GM18511 (cell line): ENCODE measurements at regions not wholly inside any gene's neighbourhood (a gene's known extent, or its start where the extent isn't known, plus 50 kb on each side); places are given as distances from the start of the nearest gene placed in this dataset.
"Not testable (repeated sequence)": the region's sequence is repeated elsewhere in the genome, so short reads cannot be mapped to it uniquely, and the experiment has no call there.

ENCODE experiments used
- ATAC-seq: cut with Tn5 transposase; IDR thresholded peaks from one replicate; pipeline ENCODE4 v1.9.1; 2021; ENCODE audit warnings: mild to moderate bottlenecking, moderate library complexity; ENCODE audit not compliant: unreplicated experiment

- no peak for ATAC-seq
Observed at GRCh38 chr10:28137907-28138880, 139.3 kb upstream of the ODAD2 start.

- ATAC-seq: no peak
Observed at GRCh38 chr10:28135258-28135657, 136.4 kb upstream of the ODAD2 start.

GRCh38 chr10:28130267-28130666, 131.4 kb upstream of the ODAD2 start:
- no peak for ATAC-seq

GRCh38 chr10:28127881-28128280, 129.0 kb upstream of the ODAD2 start:
- ATAC-seq: no peak

- ATAC-seq: no peak
Observed at GRCh38 chr10:28125701-28126100, 126.8 kb upstream of the ODAD2 start.

GRCh38 chr10:28120795-28121194, 121.9 kb upstream of the ODAD2 start:
- ATAC-seq: no peak

GRCh38 chr10:28120043-28120749, 121.3 kb upstream of the ODAD2 start:
- ATAC-seq: no peak

- ATAC-seq: no peak
Observed at GRCh38 chr10:28118985-28119628, 120.2 kb upstream of the ODAD2 start.

GRCh38 chr10:28113202-28113601, 114.3 kb upstream of the ODAD2 start:
- no peak for ATAC-seq

- ATAC-seq: no peak
Observed at GRCh38 chr10:28111712-28112111, 112.8 kb upstream of the ODAD2 start.

GRCh38 chr10:28105561-28105960, 106.7 kb upstream of the ODAD2 start:
- ATAC-seq: no peak

- ATAC-seq: no peak
Observed at GRCh38 chr10:28097633-28098032, 98.8 kb upstream of the ODAD2 start.

- no peak for ATAC-seq
Observed at GRCh38 chr10:28095791-28096378, 97.0 kb upstream of the ODAD2 start.

GRCh38 chr10:28094121-28094520, 95.2 kb upstream of the ODAD2 start:
- ATAC-seq: no peak

- no peak for ATAC-seq
Observed at GRCh38 chr10:28091913-28092312, 93.0 kb upstream of the ODAD2 start.

GRCh38 chr10:28090506-28090905, 91.6 kb upstream of the ODAD2 start:
- ATAC-seq: no peak

- ATAC-seq: no peak
Observed at GRCh38 chr10:28089467-28089866, 90.6 kb upstream of the ODAD2 start.

GRCh38 chr10:28087661-28088351, 88.9 kb upstream of the ODAD2 start:
- no peak for ATAC-seq

- ATAC-seq: not testable (repeated sequence)
Observed at GRCh38 chr10:28085760-28086159, 86.9 kb upstream of the ODAD2 start.

GRCh38 chr10:28082885-28083284, 84.0 kb upstream of the ODAD2 start:
- no peak for ATAC-seq

GRCh38 chr10:28082316-28082715, 83.4 kb upstream of the ODAD2 start:
- no peak for ATAC-seq
